HCT116 (cell line): ENCODE measurements at regions not wholly inside any gene's neighbourhood (a gene's known extent, or its start where the extent isn't known, plus 50 kb on each side); places are given as distances from the start of the nearest gene placed in this dataset.

Experiments used
- ATAC-seq: fragments of 200-7000 bp; cut with Tn5 transposase; 2 replicates; pipeline ENCODE4 v1.9.1; 2020; ENCODE audit warnings: mild to moderate bottlenecking, moderate library complexity
- BruUV-seq: library from RNA; stranded (reverse); fragments of 400-500 nt; replicated peaks from 2 replicates; lab custom pipeline; 2021; lab: Mats Ljungman, UMichigan
- CTCF ChIA-PET: fragments of 300-600 bp; sonication (Branson Sonifier 250); formaldehyde crosslinking; loops from one replicate; lab custom pipeline; 2021; ENCODE audit warnings: antibody characterized with exemption; lab: Charles Lee
- POLR2A ChIA-PET: fragments of 300-600, 350-600 bp; sonication (Branson Sonifier 250); formaldehyde crosslinking; loops from one replicate; lab custom pipeline; 2021; ENCODE audit warnings: antibody characterized with exemption; lab: Charles Lee
- RAD21 ChIA-PET, 2 experiments: fragments of 300-600 bp; sonication (Branson Sonifier 250); formaldehyde crosslinking; loops; one replicate each; lab custom pipeline; 2023; ENCODE audit warnings: low total read pairs in 2 of 2; ENCODE audit not compliant: uncharacterized antibody in 2 of 2, unreplicated experiment in 2 of 2, low non-redundant PET in 1 of 2; lab: Charles Lee
- DNase-seq: peaks from one replicate; pipeline ENCODE4 v3.0.0-alpha.2; 2010; ENCODE audit warnings: low read depth, low spot score
- H2AFZ ChIP-seq: fragments of 200-600 bp; shearing (Covaris generic), sonication (generic); 2 replicates; pipeline ENCODE4 v1.6.1; 2017; ENCODE audit warnings: low read depth, mixed run types, mixed read lengths, antibody characterized with exemption, low read length; ENCODE audit not compliant: poor library complexity, severe bottlenecking
- H3K27ac ChIP-seq: 2 replicates; pipeline ENCODE4 v1.5.1; 2012; ENCODE audit warnings: low read depth, low read length
- H3K27me3 ChIP-seq: fragments of 200-600 bp; sonication (generic); 2 replicates; pipeline ENCODE4 v1.6.1; 2016; ENCODE audit warnings: mixed run types, low read length, mixed read lengths; ENCODE audit not compliant: insufficient read depth
- H3K36me3 ChIP-seq, 2 experiments: fragments of 200-500 bp in 1 of 2; fragments of 200-600 bp in 1 of 2; sonication (Bioruptor generic) in 1 of 2; sonication (generic) in 1 of 2; 2 replicates each; pipeline versions ENCODE4 v1.5.1 to v1.6.1; 2014 to 2016; ENCODE audit warnings: low read length in 2 of 2, inconsistent platforms in 1 of 2, mixed read lengths in 1 of 2, mixed run types in 1 of 2; ENCODE audit not compliant: insufficient read depth in 2 of 2, control insufficient read depth in 1 of 2
- H3K4me1 ChIP-seq, 2 experiments: fragments of 200-600 bp in 1 of 2; sonication (generic) in 1 of 2; 2 replicates each; pipeline versions ENCODE4 v1.5.1 to v1.6.1; 2012 to 2017; ENCODE audit warnings: low read length in 2 of 2, inconsistent platforms in 1 of 2, mild to moderate bottlenecking in 1 of 2, mixed read lengths in 1 of 2, mixed run types in 1 of 2, moderate library complexity in 1 of 2; ENCODE audit not compliant: insufficient read depth in 2 of 2, control insufficient read depth in 1 of 2
- H3K4me2 ChIP-seq: fragments of 200-600 bp; sonication (generic); 2 replicates; pipeline ENCODE4 v1.6.1; 2017; ENCODE audit warnings: mixed run types, low read length, mixed read lengths
- H3K4me3 ChIP-seq, 2 experiments: fragments of 200-600 bp in 1 of 2; sonication (generic) in 1 of 2; replicated peaks in 1 of 2; 2 replicates each; pipeline ENCODE4 v1.5.1; 2011 to 2016; ENCODE audit warnings: low read length in 2 of 2, control low read depth in 1 of 2, low read depth in 1 of 2, mild to moderate bottlenecking in 1 of 2, mixed read lengths in 1 of 2, mixed run types in 1 of 2
- H3K79me2 ChIP-seq: fragments of 200-600 bp; sonication (generic); 2 replicates; pipeline ENCODE4 v1.6.1; 2017; ENCODE audit warnings: mild to moderate bottlenecking, mixed run types, low read length, moderate library complexity, mixed read lengths; ENCODE audit not compliant: insufficient read depth
- H3K9ac ChIP-seq: fragments of 200-600 bp; sonication (generic); 2 replicates; pipeline ENCODE4 v1.6.1; 2016; ENCODE audit warnings: low read length, mixed read lengths
- H3K9me2 ChIP-seq: fragments of 200-600 bp; sonication (generic), shearing (Covaris generic); 2 replicates; pipeline ENCODE4 v1.6.1; 2017; ENCODE audit warnings: mixed run types, mild to moderate bottlenecking, moderate library complexity; ENCODE audit not compliant: insufficient read depth
- H3K9me3 ChIP-seq, 2 experiments: fragments of 200-500 bp in 1 of 2; fragments of 200-600 bp in 1 of 2; sonication (Bioruptor generic) in 1 of 2; sonication (generic) in 1 of 2; 2 replicates each; pipeline ENCODE4 v1.6.1; 2014 to 2017; ENCODE audit warnings: low read length in 2 of 2, mixed read lengths in 2 of 2, inconsistent platforms in 1 of 2, low read depth in 1 of 2, mild to moderate bottlenecking in 1 of 2, mixed run types in 1 of 2, moderate library complexity in 1 of 2; ENCODE audit not compliant: control insufficient read depth in 1 of 2, insufficient read depth in 1 of 2
- H4K20me1 ChIP-seq: fragments of 200-600 bp; sonication (generic), shearing (Covaris generic); 2 replicates; pipeline ENCODE4 v1.6.1; 2017; ENCODE audit warnings: mixed run types, mild to moderate bottlenecking, moderate library complexity; ENCODE audit not compliant: insufficient read depth
- ATF3 ChIP-seq: IDR thresholded peaks from 2 replicates; pipeline ENCODE4 v1.6.1; 2012
- CEBPB ChIP-seq: IDR thresholded peaks from 2 replicates; pipeline ENCODE4 v1.6.1; 2012; ENCODE audit warnings: low read depth
- EGR1 ChIP-seq: IDR thresholded peaks from 2 replicates; pipeline ENCODE4 v1.6.1; 2012; ENCODE audit warnings: low read depth
- EZH2 ChIP-seq: fragments of 200-600 bp; sonication (generic); IDR thresholded peaks from 2 replicates; pipeline ENCODE4 v1.6.1; 2017; ENCODE audit warnings: antibody characterized with exemption, mixed run types
- EZH2phosphoT487 ChIP-seq: fragments of 200-600 bp; IDR thresholded peaks from 2 replicates; pipeline ENCODE4 v1.6.1; 2018; ENCODE audit warnings: antibody characterized with exemption, borderline replicate concordance
- FOSL1 ChIP-seq: IDR thresholded peaks from 2 replicates; pipeline ENCODE4 v1.6.1; 2012; ENCODE audit warnings: low read depth
- POLR2A ChIP-seq: IDR thresholded peaks from 2 replicates; pipeline ENCODE4 v1.7.0; 2011; ENCODE audit warnings: borderline replicate concordance; ENCODE audit not compliant: insufficient read depth, insufficient read length; ENCODE audit errors: extremely low read depth
- POLR2AphosphoS5 ChIP-seq: IDR thresholded peaks from 2 replicates; pipeline ENCODE4 v1.6.1; 2011; ENCODE audit warnings: mild to moderate bottlenecking, low read depth, low read length, moderate library complexity
- REST ChIP-seq: IDR thresholded peaks from 2 replicates; pipeline ENCODE4 v1.6.1; 2012; ENCODE audit warnings: low read depth
- SIN3A ChIP-seq: IDR thresholded peaks from 2 replicates; pipeline ENCODE4 v1.6.1; 2012; ENCODE audit warnings: low read depth
- SP1 ChIP-seq: IDR thresholded peaks from 2 replicates; pipeline ENCODE4 v1.6.1; 2012; ENCODE audit warnings: low read depth
- TCF7L2 ChIP-seq: IDR thresholded peaks from 2 replicates; pipeline ENCODE4 v1.7.0; 2011; ENCODE audit warnings: borderline replicate concordance, inconsistent platforms; ENCODE audit not compliant: insufficient read depth, insufficient read length; ENCODE audit errors: extremely low read depth
- YY1 ChIP-seq: IDR thresholded peaks from 2 replicates; pipeline ENCODE4 v1.6.1; 2011; ENCODE audit warnings: low read length, low read depth, moderate library complexity, mild to moderate bottlenecking; ENCODE audit not compliant: insufficient replicate concordance; ENCODE audit errors: extremely low read depth
- intact Hi-C: fragments of 100-400 bp; cut with micrococcal nuclease; formaldehyde crosslinking; loops from 2 replicates; pipeline ENCODE4 v1.10.0; 2022
- TF ChIP-seq, protein P1 (sequence below): IDR thresholded peaks from 2 replicates; pipeline ENCODE4 v1.6.1; 2011; ENCODE audit warnings: mild to moderate bottlenecking, low read length, moderate library complexity; ENCODE audit not compliant: insufficient replicate concordance; ENCODE audit errors: extremely low read depth

DNA sequence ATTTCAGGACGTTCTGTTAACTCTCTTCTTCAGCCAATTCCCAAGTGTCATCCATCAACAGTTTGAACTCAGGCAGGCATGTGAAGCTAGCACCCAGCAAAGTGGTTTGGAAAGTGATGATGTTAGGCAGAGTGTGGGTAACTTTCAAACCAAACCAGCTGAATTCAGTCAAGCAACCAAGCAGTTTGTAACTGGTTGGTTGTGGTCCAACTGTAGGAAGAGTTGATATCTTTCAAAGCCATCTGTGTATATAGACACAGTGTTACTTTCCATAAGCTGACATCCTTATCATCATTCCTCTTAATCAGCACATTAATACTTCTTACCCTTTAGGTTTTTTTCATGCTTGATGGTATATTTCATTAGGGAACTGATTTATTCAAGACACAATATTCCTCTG, 72.2 kb upstream of the NUPR2 start (continued):
- no peak for TF ChIP-seq POLR2AphosphoS5
- no peak for TF ChIP-seq SIN3A
- TF ChIP-seq EZH2, result no peak

- ChIA-PET POLR2A (no interaction called here), CTCF (no interaction called here), RAD21 (no interaction called here)
- Histone ChIP-seq H3K4me2 (no peak overlapping the region), H2AFZ (no peak overlapping the region), H3K27ac (no peak overlapping the region)
- no peak for DNase-seq
- TF ChIP-seq EGR1 (no peak), ATF3 (no peak), YY1 (no peak), POLR2AphosphoS5 (no peak), SP1 (no peak)
- TF ChIP-seq, all 23 proteins: peak for 0
- no TSS peak for BruUV-seq
- Histone ChIP-seq H3K36me3 (no peaks in the 10 kb centered on the region), H3K9me2 (no peaks in the 10 kb centered on the region), H3K27me3 (no peaks in the 10 kb centered on the region; the same call in 1 of the 2 replicates), H3K4me3 (no peak overlapping the region), H3K9me3 (no peaks in the 10 kb centered on the region), H3K4me1 (no peaks in the 10 kb centered on the region), H4K20me1 (no peaks in the 10 kb centered on the region), H3K9ac (no peak overlapping the region), H3K79me2 (no peaks in the 10 kb centered on the region)
- intact Hi-C loops, result no loop called here
- ATAC-seq, result no peak
Observed at GRCh38 chr7:56181010-56181409, 64.8 kb upstream of the NUPR2 start.

- no peak overlapping the region for H3K27ac ChIP-seq
- H3K4me1 ChIP-seq, result no peaks in the 10 kb centered on the region
- no peak overlapping the region for H3K4me2 ChIP-seq
- H3K9me3 ChIP-seq, result no peaks in the 10 kb centered on the region
- no peaks in the 10 kb centered on the region for H3K36me3 ChIP-seq
- no peaks in the 10 kb centered on the region for H4K20me1 ChIP-seq
- H3K4me3 ChIP-seq, result no peak overlapping the region
- no TSS peak for BruUV-seq
- no peak overlapping the region for H2AFZ ChIP-seq
- ATAC-seq, result no peak
- intact Hi-C loops, result no loop called here
- no peaks in the 10 kb centered on the region; the same call in 1 of the 2 replicates for H3K27me3 ChIP-seq
- no peaks in the 10 kb centered on the region for H3K9me2 ChIP-seq
- H3K9ac ChIP-seq, result no peak overlapping the region
- ChIA-PET POLR2A (no interaction called here), RAD21 (no interaction called here), CTCF (no interaction called here)
- DNase-seq, result no peak
- H3K79me2 ChIP-seq, result no peaks in the 10 kb centered on the region
- TF ChIP-seq, protein P1, sequence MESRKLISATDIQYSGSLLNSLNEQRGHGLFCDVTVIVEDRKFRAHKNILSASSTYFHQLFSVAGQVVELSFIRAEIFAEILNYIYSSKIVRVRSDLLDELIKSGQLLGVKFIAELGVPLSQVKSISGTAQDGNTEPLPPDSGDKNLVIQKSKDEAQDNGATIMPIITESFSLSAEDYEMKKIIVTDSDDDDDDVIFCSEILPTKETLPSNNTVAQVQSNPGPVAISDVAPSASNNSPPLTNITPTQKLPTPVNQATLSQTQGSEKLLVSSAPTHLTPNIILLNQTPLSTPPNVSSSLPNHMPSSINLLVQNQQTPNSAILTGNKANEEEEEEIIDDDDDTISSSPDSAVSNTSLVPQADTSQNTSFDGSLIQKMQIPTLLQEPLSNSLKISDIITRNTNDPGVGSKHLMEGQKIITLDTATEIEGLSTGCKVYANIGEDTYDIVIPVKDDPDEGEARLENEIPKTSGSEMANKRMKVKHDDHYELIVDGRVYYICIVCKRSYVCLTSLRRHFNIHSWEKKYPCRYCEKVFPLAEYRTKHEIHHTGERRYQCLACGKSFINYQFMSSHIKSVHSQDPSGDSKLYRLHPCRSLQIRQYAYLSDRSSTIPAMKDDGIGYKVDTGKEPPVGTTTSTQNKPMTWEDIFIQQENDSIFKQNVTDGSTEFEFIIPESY, result no peak
- TF ChIP-seq REST, result no peak
- TF ChIP-seq POLR2A, result no peak
- TF ChIP-seq SIN3A, result no peak
- no peak for TF ChIP-seq EZH2phosphoT487
- TF ChIP-seq FOSL1, result no peak
- TF ChIP-seq EZH2, result no peak
- no peak for TF ChIP-seq TCF7L2
- no peak for TF ChIP-seq CEBPB
Observed at GRCh38 chr7:56175771-56176170, 59.6 kb upstream of the NUPR2 start.
